Right lobe of liver (tissue), 4 donors: ENCODE measurements at regions not wholly inside any gene's neighbourhood (a gene's known extent, or its start where the extent isn't known, plus 50 kb on each side); places are given as distances from the start of the nearest gene placed in this dataset.

Source experiments
- CTCF ChIP-seq, 4 donors: fragments of 200-600 bp in 3 of 4; fragments of 450-650 bp in 1 of 4; IDR thresholded peaks; one replicate each; pipeline versions ENCODE4 v1.5.1 to v1.8.0; 2016 to 2022; ENCODE audit warnings: antibody characterized with exemption in 4 of 4, mild to moderate bottlenecking in 2 of 4
- POLR2A ChIP-seq: fragments of 450-650 bp; IDR thresholded peaks from one replicate; pipeline ENCODE4 v1.6.1; 2017; ENCODE audit warnings: antibody characterized with exemption, mild to moderate bottlenecking
- donor health status: DM: no; HTN: no; CAD: no.
- donor health status: DM: no; HTN: no; CAD: no.
- donor health status: DM: no; HTN: yes; CAD: no.

- TF ChIP-seq CTCF (IDR thresholded peaks at IDR 0.05): no peak
- no peak for TF ChIP-seq POLR2A
These were observed 158.3 kb upstream of the IRX5 start for GRCh38 chr16:54772400-54772799.
